ENCODE measurements at regions not wholly inside any gene's neighbourhood (a gene's known extent, or its start where the extent isn't known, plus 50 kb on each side); places are given as distances from the start of the nearest gene placed in this dataset.

DNA sequence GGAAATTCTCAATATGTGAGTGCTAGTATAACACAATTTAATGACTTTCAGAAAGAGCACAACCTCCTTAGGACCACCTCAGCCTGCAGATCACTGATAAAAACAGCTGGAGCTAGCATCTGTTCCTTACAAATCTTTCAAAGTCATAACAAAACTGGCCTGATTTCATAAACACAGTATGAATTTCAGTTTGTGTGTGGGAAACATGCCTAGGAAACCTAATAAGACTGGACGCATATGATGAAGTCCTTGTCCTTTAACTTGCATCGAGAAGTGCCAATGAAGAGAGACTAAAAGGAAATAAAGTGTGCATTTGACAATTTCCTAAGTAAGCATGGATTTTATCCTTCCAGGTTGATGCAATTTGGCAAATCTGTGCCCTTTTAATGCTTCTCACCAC lies 74.1 kb upstream of the KLHL14 start:
- Histone ChIP-seq H3K79me2 (no peaks in the 10 kb centered on the region), H3K27ac (no peak overlapping the region), H3K9ac (no peak overlapping the region), H3K9me3 (ENCODE audit: control insufficient read depth, low read length) (no peaks in the 10 kb centered on the region), H2AFZ (no peak overlapping the region), H3K4me1 (no peaks in the 10 kb centered on the region), H3K4me3 (ENCODE audit: low read depth, low read length) (no peak overlapping the region), H3K4me2 (ENCODE audit: low read length) (no peak overlapping the region), H3K27me3 (ENCODE audit: control insufficient read depth, insufficient read depth, low read length) (no peaks in the 10 kb centered on the region), H3K36me3 (ENCODE audit: control insufficient read depth, insufficient read depth, low read length) (no peaks in the 10 kb centered on the region)
- TF ChIP-seq, protein P1, sequence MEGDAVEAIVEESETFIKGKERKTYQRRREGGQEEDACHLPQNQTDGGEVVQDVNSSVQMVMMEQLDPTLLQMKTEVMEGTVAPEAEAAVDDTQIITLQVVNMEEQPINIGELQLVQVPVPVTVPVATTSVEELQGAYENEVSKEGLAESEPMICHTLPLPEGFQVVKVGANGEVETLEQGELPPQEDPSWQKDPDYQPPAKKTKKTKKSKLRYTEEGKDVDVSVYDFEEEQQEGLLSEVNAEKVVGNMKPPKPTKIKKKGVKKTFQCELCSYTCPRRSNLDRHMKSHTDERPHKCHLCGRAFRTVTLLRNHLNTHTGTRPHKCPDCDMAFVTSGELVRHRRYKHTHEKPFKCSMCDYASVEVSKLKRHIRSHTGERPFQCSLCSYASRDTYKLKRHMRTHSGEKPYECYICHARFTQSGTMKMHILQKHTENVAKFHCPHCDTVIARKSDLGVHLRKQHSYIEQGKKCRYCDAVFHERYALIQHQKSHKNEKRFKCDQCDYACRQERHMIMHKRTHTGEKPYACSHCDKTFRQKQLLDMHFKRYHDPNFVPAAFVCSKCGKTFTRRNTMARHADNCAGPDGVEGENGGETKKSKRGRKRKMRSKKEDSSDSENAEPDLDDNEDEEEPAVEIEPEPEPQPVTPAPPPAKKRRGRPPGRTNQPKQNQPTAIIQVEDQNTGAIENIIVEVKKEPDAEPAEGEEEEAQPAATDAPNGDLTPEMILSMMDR (IDR thresholded peaks at IDR 0.05): no peak

DNA sequence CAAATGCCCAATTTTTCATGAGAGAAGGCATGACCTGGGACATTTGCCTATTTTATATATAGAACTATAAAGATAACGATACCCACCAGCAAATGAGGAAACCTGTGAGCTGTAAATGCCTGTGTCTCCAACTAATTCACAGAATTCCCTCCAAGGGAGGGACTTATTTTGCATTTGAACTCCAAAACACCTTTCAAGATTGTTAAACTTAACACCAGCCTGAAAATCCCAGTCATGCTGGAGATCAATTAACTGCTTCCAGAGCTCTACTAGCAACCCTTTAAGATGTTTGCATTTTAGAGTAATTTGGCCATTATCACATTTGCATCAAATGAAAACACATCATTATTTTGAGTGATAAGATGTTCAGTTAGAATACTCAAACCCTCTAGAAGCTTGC lies 68.1 kb upstream of the KLHL14 start:
- TF ChIP-seq, protein P1 (IDR thresholded peaks at IDR 0.05): no peak
- H3K4me1 ChIP-seq: no peaks in the 10 kb centered on the region

DNA sequence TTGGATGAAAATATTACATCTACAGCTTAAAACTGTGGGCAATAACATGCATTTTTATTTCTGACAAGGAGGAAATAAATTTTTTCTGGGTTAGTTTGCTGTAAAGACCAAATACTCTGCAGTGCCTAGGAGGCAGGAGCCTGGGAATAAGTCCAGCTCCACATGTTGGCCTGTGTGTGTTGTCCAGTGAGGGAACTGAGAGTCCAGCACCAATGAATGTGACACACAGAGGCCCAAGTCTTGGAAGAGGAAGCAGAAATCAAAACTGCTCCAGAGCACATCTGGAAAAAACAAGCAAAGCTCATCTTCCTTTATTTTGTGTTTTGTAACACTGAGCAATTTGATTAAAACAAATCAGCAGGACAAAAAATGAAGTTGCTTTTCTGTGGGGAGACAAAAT lies 63.1 kb upstream of the KLHL14 start:
- H3K4me2 ChIP-seq (ENCODE audit: low read length): no peak overlapping the region
- no peaks in the 10 kb centered on the region for H3K27me3 ChIP-seq (ENCODE audit: control insufficient read depth, insufficient read depth, low read length)
- H3K9me3 ChIP-seq (ENCODE audit: control insufficient read depth, low read length): no peaks in the 10 kb centered on the region
- no peaks in the 10 kb centered on the region for H3K79me2 ChIP-seq
- H3K9ac ChIP-seq: no peak overlapping the region
- H3K4me3 ChIP-seq (ENCODE audit: low read depth, low read length): no peak overlapping the region
- H2AFZ ChIP-seq: no peak overlapping the region
- H3K27ac ChIP-seq: no peak overlapping the region
- no peaks in the 10 kb centered on the region for H3K4me1 ChIP-seq
- no peaks in the 10 kb centered on the region for H3K36me3 ChIP-seq (ENCODE audit: control insufficient read depth, insufficient read depth, low read length)
- TF ChIP-seq, protein P1 (IDR thresholded peaks at IDR 0.05): no peak

More for the DNA sequence above, 68.1 kb upstream of the KLHL14 start:
- Histone ChIP-seq H3K9ac (no peak overlapping the region), H2AFZ (no peak overlapping the region), H3K27me3 (ENCODE audit: control insufficient read depth, insufficient read depth, low read length) (no peaks in the 10 kb centered on the region), H3K4me3 (ENCODE audit: low read depth, low read length) (no peak overlapping the region), H3K4me2 (ENCODE audit: low read length) (no peak overlapping the region), H3K27ac (no peak overlapping the region), H3K36me3 (ENCODE audit: control insufficient read depth, insufficient read depth, low read length) (no peaks in the 10 kb centered on the region), H3K79me2 (no peaks in the 10 kb centered on the region), H3K9me3 (ENCODE audit: control insufficient read depth, low read length) (no peaks in the 10 kb centered on the region)

DNA sequence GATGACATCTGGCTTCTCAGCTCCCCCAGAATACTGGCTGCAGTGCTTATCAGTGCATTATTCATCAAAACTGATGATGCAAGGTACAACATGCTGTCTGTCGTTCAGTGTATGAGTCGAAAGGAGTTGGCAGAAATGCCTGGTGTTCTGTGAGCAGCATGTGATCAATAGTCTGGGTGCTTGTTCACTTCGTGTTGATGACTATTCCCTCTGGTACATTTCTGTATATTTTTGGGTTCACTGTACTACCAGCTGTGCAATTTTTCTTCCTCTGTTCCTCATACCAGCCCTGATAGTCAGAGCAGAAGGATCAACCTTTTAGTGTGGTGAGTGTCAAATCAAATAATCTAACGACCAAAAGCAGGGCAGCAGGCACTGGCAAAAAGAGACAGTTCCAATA lies 59.0 kb upstream of the KLHL14 start:
- Histone ChIP-seq H2AFZ (no peak overlapping the region), H3K9ac (no peak overlapping the region), H3K9me3 (ENCODE audit: control insufficient read depth, low read length) (no peaks in the 10 kb centered on the region), H3K27me3 (ENCODE audit: control insufficient read depth, insufficient read depth, low read length) (no peaks in the 10 kb centered on the region), H3K4me1 (no peaks in the 10 kb centered on the region), H3K4me3 (ENCODE audit: low read depth, low read length) (no peak overlapping the region), H3K79me2 (no peaks in the 10 kb centered on the region), H3K4me2 (ENCODE audit: low read length) (no peak overlapping the region), H3K27ac (no peak overlapping the region), H3K36me3 (ENCODE audit: control insufficient read depth, insufficient read depth, low read length) (no peaks in the 10 kb centered on the region)
- TF ChIP-seq, protein P1 (IDR thresholded peaks at IDR 0.05): no peak

DNA sequence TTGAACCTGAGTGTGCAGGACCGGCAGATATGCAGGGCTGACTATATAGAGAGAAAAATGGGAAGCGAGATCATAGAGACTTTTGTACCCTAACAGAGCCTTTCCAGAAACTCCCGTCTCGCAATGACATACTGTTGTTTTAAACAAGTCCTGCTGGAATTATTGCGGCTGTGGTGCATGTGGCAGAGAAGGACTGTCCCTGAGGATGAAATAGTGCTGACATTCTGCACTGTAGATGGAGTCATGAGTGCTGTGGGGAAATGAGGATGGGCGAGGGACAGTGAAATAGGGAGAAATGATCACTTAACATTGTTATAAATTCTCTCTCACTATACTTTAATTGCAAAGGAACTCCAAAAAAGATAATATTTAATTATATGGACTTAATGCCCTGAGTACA lies 50.4 kb upstream of the KLHL14 start:
- Histone ChIP-seq H3K9ac (no peak overlapping the region), H3K79me2 (no peaks in the 10 kb centered on the region), H3K4me2 (ENCODE audit: low read length) (no peak overlapping the region), H3K27me3 (ENCODE audit: control insufficient read depth, insufficient read depth, low read length) (no peaks in the 10 kb centered on the region), H2AFZ (no peak overlapping the region), H3K4me3 (ENCODE audit: low read depth, low read length) (no peak overlapping the region), H3K27ac (no peak overlapping the region), H3K36me3 (ENCODE audit: control insufficient read depth, insufficient read depth, low read length) (no peaks in the 10 kb centered on the region), H3K4me1 (no peaks in the 10 kb centered on the region), H3K9me3 (ENCODE audit: control insufficient read depth, low read length) (no peaks in the 10 kb centered on the region)
- TF ChIP-seq, protein P1 (IDR thresholded peaks at IDR 0.05): no peak

All from parathyroid adenoma (tissue), 2 donors.